ENCODE measurements at regions not wholly inside any gene's neighbourhood (a gene's known extent, or its start where the extent isn't known, plus 50 kb on each side); places are given as distances from the start of the nearest gene placed in this dataset.

DNA sequence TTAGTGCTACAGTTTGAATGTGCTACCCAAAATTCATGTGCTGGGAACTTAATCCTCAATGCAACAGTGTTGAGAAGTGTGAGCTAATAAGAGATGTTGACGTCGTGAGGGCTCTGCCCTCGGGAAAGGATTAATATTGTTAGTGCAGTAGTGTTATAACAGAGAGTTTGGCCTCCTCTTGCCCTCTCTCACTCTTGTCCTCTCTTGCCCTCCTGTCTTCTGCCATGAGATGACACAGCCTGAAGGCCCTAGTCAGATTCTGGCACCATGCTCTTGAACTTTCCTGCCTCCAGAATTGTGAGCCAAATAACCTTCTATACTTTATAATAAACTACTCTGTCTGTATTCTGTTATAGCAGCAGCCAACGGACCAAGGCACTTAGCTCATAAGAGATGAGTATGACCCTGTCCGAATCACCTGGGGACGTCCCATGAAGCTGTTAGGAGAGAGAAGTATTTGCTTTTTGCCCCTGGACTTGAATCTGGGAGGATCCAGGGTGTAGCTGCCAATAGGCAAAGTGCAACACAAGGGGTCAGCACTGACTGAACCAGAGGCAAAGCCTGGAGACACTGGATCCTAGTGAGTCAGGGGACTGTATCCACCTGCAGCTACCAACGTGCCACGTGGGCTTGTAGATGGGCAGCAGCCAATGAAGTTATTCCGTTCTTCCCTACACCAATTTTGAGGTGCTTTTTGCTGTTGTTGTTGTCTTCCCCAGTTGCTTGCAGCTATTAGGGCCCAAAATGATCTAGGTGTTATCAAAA, 233.7 kb downstream of the THBS2 start:
- TF ChIP-seq, protein P1, sequence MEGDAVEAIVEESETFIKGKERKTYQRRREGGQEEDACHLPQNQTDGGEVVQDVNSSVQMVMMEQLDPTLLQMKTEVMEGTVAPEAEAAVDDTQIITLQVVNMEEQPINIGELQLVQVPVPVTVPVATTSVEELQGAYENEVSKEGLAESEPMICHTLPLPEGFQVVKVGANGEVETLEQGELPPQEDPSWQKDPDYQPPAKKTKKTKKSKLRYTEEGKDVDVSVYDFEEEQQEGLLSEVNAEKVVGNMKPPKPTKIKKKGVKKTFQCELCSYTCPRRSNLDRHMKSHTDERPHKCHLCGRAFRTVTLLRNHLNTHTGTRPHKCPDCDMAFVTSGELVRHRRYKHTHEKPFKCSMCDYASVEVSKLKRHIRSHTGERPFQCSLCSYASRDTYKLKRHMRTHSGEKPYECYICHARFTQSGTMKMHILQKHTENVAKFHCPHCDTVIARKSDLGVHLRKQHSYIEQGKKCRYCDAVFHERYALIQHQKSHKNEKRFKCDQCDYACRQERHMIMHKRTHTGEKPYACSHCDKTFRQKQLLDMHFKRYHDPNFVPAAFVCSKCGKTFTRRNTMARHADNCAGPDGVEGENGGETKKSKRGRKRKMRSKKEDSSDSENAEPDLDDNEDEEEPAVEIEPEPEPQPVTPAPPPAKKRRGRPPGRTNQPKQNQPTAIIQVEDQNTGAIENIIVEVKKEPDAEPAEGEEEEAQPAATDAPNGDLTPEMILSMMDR (IDR thresholded peaks at IDR 0.05; ENCODE audit: borderline replicate concordance, extremely low read depth, low read length, poor library complexity, severe bottlenecking) = no peak
- no peak for TF ChIP-seq EZH2 (IDR thresholded peaks at IDR 0.05; ENCODE audit: borderline replicate concordance, low read depth, low read length, severe bottlenecking)
